HG03159 (cell line): ENCODE measurements at regions not wholly inside any gene's neighbourhood (a gene's known extent, or its start where the extent isn't known, plus 50 kb on each side); places are given as distances from the start of the nearest gene placed in this dataset.

Source experiments
- ATAC-seq: cut with Tn5 transposase; IDR thresholded peaks from one replicate; pipeline ENCODE4 v1.9.1; 2021; ENCODE audit warnings: mild to moderate bottlenecking, moderate library complexity; ENCODE audit not compliant: unreplicated experiment

DNA sequence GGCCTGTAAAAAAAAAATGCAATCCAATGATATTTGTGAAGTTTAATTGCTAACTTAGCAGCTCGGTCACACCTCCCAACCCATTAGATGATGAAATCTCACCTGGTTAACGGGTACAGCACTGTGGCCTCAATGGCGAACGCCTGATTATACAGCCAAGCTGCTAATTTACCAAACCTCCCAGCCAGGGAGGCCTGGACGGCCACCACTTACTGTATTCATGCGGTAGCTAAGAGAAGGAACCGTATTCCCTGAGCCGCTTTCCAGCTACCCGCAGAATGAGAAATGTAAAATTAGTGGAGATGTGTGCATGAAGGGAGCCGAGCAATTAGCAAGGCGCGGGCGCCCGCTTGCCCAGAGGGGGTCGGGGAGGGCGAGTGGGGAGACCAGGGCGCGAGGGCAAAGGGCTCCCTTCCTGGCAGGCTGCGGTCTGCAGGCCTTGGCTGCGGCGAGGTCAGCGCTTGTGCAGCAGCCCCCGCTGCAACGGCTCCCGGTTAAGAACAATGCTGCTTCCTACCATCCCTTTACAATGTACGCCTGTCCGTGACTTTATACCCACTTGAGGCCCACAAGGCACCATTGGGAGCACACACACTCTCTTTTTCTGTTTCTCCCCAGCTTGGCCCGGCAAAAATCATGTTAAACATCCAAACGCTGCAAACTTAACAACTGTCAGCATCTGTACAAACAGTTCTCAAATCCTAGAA lies 70.4 kb upstream of the TBCA start:
- ATAC-seq, result no peak

DNA sequence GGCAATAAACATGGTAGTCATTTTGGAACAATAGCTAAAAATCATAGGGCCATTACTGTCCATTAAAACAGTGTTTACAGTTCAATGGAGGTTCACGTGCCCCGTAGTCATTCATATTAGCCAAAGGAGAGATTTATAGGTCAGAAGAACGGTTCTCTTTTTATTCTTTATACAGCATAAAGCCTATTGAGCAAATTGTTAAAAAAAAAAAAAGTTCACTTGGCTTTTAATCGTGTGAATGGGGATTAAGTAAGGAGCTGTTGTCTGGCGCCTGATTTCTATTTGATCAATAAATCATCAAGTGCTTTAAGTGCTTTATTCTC lies 69.1 kb upstream of the TBCA start:
- no peak for ATAC-seq

GRCh38 chr5:77844623-77845323 lies 68.6 kb upstream of the TBCA start:
- no peak for ATAC-seq

DNA sequence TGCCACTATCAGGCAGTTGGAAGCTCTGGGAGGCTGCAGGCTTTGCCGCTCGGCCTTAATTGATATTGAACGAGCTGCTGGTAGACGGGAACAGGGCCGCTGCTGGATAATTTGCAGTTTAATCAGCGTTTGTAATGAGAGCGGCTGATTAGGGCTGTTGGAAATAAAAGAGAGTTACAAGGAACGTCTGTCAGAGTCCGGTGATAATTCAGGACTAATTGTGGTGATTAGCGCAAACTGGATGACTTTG lies 68.2 kb upstream of the TBCA start:
- ATAC-seq, result no peak

- ATAC-seq, result no peak
Measured at GRCh38 chr5:77843570-77844372, 67.6 kb upstream of the TBCA start.

- ATAC-seq, result no peak
Measured at GRCh38 chr5:77842243-77842642, 66.1 kb upstream of the TBCA start.

GRCh38 chr5:77841616-77842015 lies 65.5 kb upstream of the TBCA start:
- no peak for ATAC-seq

GRCh38 chr5:77840930-77841329 lies 64.8 kb upstream of the TBCA start:
- ATAC-seq, result no peak

DNA sequence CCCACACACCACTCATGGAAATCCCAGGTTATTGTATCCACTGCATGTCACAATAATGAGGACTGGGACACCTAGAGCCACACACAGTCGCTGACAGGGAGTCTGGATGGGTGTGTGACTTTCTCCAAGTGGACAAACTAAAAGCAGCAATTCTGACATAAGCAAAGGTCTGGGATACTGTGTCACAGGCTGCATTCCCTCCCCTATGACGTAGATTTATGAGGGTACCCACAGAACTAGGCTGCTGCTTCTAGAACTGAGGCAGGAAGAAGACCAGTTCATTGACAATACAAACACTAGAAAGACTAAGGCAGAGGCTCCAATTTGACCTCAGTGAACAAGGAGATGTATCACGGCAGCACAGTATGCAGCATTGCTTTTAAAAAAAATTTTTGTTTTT lies 63.6 kb upstream of the TBCA start:
- no peak for ATAC-seq

DNA sequence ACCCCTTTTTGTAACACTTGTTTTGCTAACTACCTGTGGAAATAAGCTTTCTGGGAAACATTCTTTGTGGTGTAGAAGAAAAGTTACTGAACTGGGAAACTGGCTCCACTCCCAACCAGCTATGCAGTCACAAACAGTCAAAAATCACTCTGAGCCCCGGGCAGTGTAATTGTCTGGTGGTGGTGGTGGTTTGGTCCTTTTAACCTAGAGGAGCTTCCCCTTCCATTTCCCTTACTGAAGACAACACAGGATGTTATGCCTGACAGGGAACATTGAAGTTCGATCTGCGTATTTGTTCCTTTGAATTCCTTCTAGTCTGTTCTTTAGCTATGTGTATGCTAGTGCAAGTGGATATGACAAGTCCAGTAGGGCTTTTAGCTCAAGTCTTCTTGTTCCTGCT lies 56.8 kb upstream of the TBCA start:
- no peak for ATAC-seq

DNA sequence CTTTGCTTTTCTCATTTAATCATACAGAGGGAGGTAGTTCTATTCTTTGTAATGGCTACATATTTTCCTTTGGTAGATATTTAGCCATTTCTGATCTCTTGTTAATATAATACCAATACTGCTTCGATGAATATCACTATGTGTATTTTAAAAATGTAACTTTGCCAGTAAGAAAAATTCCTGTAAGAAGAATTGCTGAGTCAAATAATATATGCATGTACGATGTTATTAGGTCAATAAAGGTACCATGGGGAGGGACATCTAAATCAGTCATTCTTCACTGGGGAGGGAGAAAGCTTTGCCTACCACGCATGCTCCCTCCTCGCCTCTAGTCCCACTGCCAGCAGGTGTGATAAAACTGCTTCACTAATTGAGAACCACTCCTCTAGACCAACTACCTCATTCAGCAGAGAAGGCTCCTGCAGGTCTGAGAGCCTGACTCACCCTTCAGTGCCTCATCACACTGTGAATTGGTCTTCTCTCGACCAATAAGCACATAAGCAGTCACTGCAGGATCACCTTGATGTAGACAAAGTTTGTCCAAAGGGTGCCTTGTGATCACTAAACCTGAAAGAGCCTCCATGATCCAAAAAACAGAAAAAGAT lies 56.1 kb upstream of the TBCA start:
- ATAC-seq, result no peak

- no peak for ATAC-seq
Measured at GRCh38 chr5:77828445-77828844, 52.3 kb upstream of the TBCA start.
